Body of pancreas (tissue), 4 donors: ENCODE measurements at regions not wholly inside any gene's neighbourhood (a gene's known extent, or its start where the extent isn't known, plus 50 kb on each side); places are given as distances from the start of the nearest gene placed in this dataset.
"Not testable (repeated sequence)": the region's sequence is repeated elsewhere in the genome, so short reads cannot be mapped to it uniquely, and the experiment has no call there.

ENCODE experiments used
- POLR2A ChIP-seq, 3 donors: fragments of 450-650 bp; IDR thresholded peaks; one replicate each; pipeline ENCODE4 v1.6.1; 2016; ENCODE audit warnings: antibody characterized with exemption in 3 of 3, mild to moderate bottlenecking in 2 of 3
- TF ChIP-seq, protein P1 (sequence below), 7 experiments: fragments of 450-650 bp in 4 of 7; fragments of 200-600 bp in 3 of 7; sonication (generic) in 3 of 7; IDR thresholded peaks; one replicate each; pipeline ENCODE4 v1.5.1; 2016 to 2019; ENCODE audit warnings: antibody characterized with exemption in 7 of 7

DNA sequence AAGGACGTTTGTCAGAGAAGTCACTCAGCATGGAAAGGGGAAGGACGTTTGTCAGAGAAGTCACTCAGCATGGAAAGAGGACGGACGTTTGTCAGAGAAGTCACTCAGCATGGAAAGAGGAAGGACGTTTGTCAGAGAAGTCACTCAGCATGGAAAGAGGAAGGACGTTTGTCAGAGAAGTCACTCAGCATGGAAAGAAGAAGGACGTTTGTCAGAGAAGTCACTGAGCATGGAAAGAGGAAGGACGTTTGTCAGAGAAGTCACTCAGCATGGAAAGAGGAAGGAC lies 71.2 kb upstream of the TWIST2 start:
- TF ChIP-seq POLR2A (IDR thresholded peaks at IDR 0.05) = not testable (repeated sequence)
- TF ChIP-seq, protein P1, sequence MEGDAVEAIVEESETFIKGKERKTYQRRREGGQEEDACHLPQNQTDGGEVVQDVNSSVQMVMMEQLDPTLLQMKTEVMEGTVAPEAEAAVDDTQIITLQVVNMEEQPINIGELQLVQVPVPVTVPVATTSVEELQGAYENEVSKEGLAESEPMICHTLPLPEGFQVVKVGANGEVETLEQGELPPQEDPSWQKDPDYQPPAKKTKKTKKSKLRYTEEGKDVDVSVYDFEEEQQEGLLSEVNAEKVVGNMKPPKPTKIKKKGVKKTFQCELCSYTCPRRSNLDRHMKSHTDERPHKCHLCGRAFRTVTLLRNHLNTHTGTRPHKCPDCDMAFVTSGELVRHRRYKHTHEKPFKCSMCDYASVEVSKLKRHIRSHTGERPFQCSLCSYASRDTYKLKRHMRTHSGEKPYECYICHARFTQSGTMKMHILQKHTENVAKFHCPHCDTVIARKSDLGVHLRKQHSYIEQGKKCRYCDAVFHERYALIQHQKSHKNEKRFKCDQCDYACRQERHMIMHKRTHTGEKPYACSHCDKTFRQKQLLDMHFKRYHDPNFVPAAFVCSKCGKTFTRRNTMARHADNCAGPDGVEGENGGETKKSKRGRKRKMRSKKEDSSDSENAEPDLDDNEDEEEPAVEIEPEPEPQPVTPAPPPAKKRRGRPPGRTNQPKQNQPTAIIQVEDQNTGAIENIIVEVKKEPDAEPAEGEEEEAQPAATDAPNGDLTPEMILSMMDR (IDR thresholded peaks at IDR 0.05) = not testable (repeated sequence)
